Stimulated activated CD4-positive, alpha-beta T cell treated with anti-CD3 and anti-CD28 coated beads, Interleukin-15, amount 100 ng/mL, for 1 hour (primary cell): ENCODE measurements at regions not wholly inside any gene's neighbourhood (a gene's known extent, or its start where the extent isn't known, plus 50 kb on each side); places are given as distances from the start of the nearest gene placed in this dataset.

Source experiments
- DNase-seq, 2 donors: peaks; one replicate each; pipeline ENCODE4 v3.0.0-alpha.2; 2020; ENCODE audit warnings: low read depth in 1 of 2, low spot score in 1 of 2

GRCh38 chr2:6645004-6645403 is 220.7 kb downstream of the CMPK2 start:
- no peak for DNase-seq

- DNase-seq, result no peak
Measured at GRCh38 chr2:6645672-6646071, 220.0 kb downstream of the CMPK2 start.

- no peak for DNase-seq
Measured at GRCh38 chr2:6647046-6647445, 218.7 kb downstream of the CMPK2 start.

DNA sequence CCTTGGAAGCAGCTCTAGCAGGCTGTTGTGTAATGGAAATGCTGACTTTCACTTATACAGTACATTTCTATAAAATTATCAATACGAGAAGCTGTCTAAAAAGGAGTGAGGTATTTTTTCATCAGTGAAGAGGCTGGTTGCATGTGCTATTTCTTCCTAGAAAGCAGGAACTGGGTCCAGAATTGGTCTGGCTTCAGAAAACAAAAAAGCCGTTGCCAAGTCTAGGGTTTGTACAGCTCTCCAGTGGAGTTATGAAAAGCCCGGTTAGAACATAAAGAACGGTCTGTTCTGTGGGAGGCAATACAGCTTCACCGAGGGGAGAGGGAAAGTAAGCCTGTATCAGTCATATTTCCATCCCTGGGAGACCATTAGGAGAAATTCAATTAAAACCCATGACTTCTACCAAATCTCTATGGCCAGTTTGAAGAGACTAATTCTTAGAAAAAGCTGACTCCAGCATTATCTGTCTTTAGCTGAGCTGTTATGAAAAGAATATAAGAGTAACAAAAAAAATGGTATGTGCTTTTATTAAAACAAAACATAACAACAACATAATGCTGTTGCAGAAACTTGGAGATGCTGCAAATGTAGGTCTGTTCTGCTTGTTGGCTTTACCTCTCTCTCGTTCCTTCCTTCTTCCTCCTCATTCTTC is 217.0 kb downstream of the CMPK2 start:
- no peak for DNase-seq

DNA sequence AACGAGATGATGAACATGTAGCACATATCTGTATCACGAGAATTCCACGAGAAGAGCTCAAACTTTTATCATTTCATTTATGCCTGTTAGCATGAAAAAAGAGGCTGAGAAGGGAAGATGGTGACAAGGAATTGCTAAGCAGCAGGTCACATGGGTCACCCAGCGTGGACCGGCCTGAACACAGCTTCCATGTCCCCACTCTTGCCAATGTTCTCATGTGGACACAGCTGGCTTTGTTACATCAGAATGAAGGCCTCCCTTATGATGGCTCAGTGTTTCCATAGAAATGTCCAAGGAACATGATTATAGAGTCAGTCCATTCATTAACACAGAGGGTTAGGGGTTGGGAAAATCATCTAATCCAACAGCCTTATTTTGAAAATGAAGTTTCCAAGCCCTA is 215.4 kb downstream of the CMPK2 start:
- DNase-seq, result no peak

GRCh38 chr2:6652251-6652650 is 213.5 kb downstream of the CMPK2 start:
- no peak for DNase-seq

- DNase-seq, result no peak
Measured at GRCh38 chr2:6653281-6653750, 212.4 kb downstream of the CMPK2 start.

DNA sequence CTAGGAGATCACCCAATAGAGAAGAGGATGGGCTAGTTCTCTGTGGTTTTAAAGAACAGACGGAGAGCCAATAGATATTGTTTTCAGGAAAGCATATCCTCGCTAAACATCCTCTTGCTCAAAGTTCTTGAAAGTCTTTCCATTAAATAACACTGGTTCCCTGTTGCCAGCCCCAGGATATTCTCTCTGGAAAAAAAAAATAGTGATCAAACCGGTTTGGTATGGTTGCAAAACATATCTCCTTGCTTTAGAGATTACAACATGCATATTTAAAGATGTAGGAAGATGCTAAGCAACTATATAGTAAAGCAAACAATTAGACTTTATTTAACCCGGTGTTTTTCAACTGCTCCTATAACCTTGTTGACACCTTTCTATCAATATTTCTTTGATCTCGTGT is 211.4 kb downstream of the CMPK2 start:
- no peak for DNase-seq

- no peak for DNase-seq
Measured at GRCh38 chr2:6656633-6657032, 209.1 kb downstream of the CMPK2 start.

GRCh38 chr2:6657136-6657535 is 208.6 kb downstream of the CMPK2 start:
- no peak for DNase-seq

DNA sequence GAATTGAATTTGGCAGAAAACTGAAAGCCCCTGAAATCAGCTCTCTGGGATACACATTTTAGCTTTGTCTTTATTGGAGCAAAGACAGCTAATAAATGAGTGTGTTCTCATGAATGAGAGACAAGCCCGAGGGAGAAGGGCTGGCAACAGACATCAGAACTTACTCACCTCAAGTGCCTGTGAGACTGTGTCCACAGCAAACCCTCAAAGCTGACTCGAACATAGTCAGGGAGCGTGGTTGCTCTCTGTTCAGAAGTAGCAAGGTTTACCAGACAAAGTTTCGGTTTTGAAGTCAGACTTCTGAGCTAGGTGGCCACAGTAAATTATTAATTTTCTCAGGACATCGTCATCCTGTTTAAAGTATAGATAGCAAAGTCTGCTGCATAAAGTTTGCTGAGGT is 207.9 kb downstream of the CMPK2 start:
- no peak for DNase-seq

GRCh38 chr2:6664332-6665061 is 201.2 kb downstream of the CMPK2 start:
- no peak for DNase-seq

DNA sequence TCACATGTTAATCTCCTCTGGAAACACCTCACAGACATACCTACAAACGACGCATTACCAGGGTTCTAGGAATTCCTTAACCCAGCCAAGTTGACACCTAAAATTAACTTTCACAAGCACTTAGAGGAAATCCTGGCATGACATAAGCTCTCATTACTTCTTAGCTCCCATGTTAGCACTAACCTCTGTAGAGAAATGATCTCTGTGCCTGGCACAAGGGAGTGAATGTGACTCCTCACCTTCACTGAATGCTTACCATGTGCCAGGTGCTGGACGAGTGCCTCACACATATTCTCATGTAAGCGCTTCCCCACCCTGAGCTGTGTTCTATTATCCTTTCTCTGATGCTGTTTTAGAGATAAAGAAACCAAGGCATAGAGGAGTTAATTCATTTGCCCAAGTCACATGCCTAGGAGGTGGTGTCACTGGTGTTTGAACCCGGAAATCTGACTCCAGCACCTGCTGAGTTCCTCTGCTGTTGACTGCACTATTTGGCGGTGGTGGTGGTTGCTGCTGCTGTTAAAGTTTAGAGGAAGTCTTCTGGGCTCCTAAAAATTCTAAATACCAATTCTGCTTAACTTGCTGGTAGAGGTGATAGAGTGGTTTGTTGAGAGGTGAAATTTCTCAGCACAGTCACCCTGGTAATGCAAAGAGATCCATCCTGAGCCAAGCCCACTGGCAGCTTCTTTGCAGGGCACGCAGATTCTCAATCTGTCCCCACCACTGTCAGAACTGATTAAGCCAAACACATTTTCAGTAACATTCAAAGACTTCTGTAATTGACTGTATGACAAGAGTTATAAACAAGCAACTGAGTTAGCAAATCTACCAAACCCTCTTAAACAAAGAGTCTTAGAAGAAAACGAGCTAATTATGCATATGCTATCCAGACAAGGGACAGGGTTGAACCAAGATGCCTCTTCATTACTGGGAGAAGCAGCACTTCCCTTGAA is 200.3 kb downstream of the CMPK2 start:
- no peak for DNase-seq

GRCh38 chr2:6667326-6667725 is 198.4 kb downstream of the CMPK2 start:
- no peak for DNase-seq

DNA sequence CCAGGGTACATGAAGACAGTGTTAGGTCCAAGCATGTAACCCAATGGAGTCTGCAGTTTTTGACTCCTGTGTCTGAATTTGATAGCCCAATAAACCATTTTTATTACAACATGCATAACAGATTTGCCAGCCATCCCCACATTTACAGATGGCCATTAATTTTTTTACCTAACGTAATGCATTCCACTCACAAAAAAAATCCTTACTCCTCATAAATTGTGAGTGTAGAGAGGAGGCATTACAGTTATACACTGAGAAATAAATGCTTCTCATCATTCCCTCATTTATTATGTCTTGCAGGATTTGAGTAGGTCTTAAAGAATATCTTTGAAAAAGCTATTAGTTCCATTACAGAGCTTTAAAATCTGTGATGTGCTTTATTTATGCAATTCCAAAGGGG is 193.8 kb downstream of the CMPK2 start:
- no peak for DNase-seq

GRCh38 chr2:6674381-6674780 is 191.3 kb downstream of the CMPK2 start:
- no peak for DNase-seq

- no peak for DNase-seq
Measured at GRCh38 chr2:6675791-6676190, 189.9 kb downstream of the CMPK2 start.

- no peak for DNase-seq
Measured at GRCh38 chr2:6676241-6676640, 189.5 kb downstream of the CMPK2 start.

- DNase-seq, result no peak
Measured at GRCh38 chr2:6676776-6677175, 188.9 kb downstream of the CMPK2 start.

DNA sequence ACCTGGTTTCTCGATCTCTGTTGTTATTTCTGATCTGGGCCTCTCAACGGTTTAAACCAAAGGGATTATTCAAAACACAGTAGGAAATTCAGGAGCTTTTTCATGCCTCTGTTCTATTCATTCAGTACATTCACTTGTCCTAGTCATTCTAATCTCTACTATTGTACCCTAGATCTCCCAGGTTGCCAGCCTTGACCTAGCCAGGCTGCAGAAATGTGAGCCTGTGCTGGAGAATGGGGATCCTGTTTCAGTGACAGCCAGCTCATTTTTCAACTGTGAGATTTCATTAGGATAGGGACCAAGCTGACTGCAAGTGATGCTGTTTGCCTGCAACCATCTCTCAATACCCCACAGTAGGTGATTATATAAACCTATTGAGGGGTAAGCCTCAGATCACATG is 186.2 kb downstream of the CMPK2 start:
- no peak for DNase-seq

DNA sequence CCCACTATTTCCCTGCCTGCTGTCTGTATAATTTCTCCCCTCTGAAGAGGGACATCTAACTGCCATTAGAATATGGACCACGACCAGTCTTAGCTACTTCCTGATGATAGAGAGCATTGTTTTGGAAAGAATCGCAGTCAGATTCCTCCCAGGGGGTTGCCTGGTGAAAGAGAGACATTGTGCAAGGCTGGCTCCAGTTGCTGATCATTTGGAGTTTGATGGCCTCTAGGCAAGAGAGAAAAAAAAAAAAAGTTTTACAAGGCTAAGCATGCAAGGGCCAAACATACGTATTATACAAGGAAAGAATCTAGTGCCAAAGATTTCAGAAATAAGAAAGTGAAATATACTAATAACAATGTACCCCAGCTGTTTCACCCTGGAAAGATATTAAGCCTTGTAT is 182.2 kb downstream of the CMPK2 start:
- DNase-seq, result no peak

DNA sequence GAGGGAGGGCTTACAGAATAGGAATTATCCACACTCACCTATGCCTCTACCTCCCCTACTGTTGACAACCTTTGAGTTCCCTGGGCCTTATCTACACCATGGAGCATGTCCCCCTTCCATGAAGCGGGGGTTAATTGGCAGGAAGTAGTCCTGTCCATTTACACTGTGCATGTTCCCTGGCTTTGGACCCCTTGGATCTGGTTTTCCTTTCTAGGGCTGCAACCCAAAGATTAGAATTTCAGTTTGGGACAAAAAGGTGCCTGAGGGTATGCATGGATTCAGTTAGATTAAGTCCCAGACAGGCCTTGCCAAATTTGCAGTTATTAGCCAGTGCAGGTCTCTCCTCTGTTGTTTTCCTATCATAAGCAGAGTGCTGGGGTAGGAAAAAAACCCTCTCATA is 180.3 kb downstream of the CMPK2 start:
- no peak for DNase-seq
